Left cardiac atrium (tissue), 4 donors: ENCODE measurements at regions not wholly inside any gene's neighbourhood (a gene's known extent, or its start where the extent isn't known, plus 50 kb on each side); places are given as distances from the start of the nearest gene placed in this dataset.

Experiments
- ATAC-seq, 2 donors: fragments of 200-7000 bp; cut with Tn5 transposase; one replicate each; pipeline ENCODE4 v1.9.1; 2020; ENCODE audit warnings: mild to moderate bottlenecking in 2 of 2, moderate library complexity in 2 of 2
- DNase-seq: peaks from one replicate; pipeline ENCODE4 v3.0.0-alpha.2; 2020
- intact Hi-C, 2 donors: fragments of 100-400 bp; cut with DNase I; formaldehyde crosslinking; loops; one replicate each; pipeline versions ENCODE4 v1.14.1 to v1.15.1; 2022 to 2023
- donor health status: DM: no; HTN: yes; CAD: no.
- donor health status: DM: no; HTN: yes; CAD: no; lungs with severe emphysema.
- donor health status: DM: yes; HTN: yes; CAD: no.
- donor health status: Dilated cardiomyopathy.

DNA sequence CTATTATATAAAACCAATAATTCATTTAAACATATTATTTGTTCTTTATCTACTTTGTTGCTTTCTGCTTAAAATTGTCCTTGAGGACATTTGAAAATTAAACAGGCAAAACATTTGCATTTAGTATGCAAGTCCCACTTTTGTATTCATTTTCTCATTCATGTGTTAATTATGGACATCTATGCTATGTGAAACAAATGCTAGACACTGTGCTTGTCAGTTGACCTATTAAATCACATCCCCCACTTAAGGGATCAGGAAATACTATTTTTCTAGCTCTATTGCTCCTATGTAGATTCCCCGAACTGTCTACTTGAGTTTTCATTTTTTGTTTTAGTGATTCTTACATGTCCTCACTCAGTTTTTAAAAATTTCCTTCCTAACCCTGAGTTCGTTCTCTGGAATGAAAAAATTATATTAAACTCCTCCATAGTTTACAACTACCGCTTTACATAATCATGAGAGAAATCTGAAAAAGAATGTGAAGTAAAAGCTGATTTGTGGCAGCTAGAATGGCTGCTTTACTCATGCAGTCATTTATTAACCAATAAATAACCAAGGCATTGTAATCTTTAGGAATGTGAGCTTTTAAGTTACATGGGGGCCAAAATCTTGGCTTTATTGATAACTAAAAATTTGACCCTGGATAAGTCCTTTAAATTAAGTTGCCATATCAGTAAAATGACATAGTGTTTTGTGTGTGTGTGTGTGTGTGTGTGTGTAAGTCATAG, 188.5 kb downstream of the LIG4 start:
- intact Hi-C loops: no loop called here
- DNase-seq (no peak), ATAC-seq (no peak)

DNA sequence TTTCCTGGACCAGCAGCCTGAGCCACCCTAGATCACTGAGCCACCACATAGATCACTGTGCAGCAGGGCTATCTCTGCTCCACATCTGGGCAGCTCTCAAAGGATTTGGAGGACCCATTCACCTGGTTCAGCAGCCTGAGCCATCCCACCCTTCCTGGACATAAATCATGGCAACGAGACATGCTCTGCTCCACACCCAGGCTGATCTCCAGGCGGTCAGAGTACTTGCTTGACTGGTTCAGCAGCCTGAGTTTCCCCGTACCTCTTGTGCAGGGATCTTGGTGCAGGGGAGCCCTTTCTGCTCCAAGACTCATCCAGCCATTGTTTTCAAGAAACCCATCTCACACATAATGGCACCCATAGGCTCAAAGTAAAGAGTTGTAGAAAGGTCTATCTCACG, 195.3 kb downstream of the LIG4 start:
- ATAC-seq: no peak
- intact Hi-C loops: no loop called here
- no peak for DNase-seq

GRCh38 chr13:108018371-108018870, 196.9 kb downstream of the LIG4 start:
- DNase-seq: no peak
- no peak for ATAC-seq
- intact Hi-C loops: no loop called here

- DNase-seq: no peak
- intact Hi-C loops: no loop called here
These were observed 208.7 kb downstream of the LIG4 start for GRCh38 chr13:108006619-108007018.

GRCh38 chr13:108005231-108005630, 210.1 kb downstream of the LIG4 start:
- intact Hi-C loops: no loop called here
- DNase-seq (no peak), ATAC-seq (no peak)

More at GRCh38 chr13:108006619-108007018, 208.7 kb downstream of the LIG4 start:
- no peak for ATAC-seq

DNA sequence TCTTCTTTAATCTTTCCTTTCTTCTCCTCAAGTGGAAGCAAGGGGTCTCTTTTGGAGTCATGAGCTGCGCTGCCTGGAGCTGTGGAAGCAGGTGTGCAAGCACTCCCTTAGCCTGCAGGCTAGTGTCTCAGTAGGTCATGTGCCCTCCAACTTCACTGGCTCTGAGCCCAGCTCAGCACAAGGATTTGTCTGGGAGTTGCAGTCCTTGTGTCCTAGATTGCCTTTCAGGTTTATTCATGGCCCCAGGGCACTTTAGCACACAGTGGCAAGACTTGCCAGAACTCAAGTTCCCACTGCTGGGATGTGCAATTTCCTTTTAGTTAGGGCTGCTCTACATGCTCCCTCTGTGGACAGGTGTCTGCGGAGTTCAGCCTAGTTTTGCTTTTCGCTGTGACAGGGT, 211.7 kb downstream of the LIG4 start:
- DNase-seq (no peak), ATAC-seq (no peak)
- intact Hi-C loops: no loop called here

DNA sequence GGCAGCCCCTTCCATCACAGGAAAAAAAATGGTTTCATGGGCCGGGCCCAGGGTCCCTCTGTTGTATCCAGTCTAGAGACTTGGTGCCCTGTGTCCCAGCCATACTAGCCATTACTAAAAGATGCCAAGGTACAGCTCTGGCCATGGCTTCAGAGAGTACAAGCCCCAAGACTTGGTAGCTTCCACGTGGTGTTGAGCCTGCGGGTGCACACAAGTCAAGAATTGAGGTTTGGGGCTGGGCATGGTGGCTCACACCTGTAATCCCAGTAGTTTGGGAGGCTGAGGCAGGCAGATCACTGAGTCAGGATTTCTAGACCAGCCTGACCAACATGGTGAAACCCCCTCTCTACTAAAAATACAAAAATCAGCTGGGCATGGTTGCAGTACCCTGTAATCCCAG, 214.3 kb downstream of the LIG4 start:
- intact Hi-C loops: no loop called here
- ATAC-seq: no peak
- DNase-seq: no peak

- DNase-seq: no peak
- intact Hi-C loops: no loop called here
- no peak for ATAC-seq
These were observed 215.6 kb downstream of the LIG4 start for GRCh38 chr13:107999751-108000150.

DNA sequence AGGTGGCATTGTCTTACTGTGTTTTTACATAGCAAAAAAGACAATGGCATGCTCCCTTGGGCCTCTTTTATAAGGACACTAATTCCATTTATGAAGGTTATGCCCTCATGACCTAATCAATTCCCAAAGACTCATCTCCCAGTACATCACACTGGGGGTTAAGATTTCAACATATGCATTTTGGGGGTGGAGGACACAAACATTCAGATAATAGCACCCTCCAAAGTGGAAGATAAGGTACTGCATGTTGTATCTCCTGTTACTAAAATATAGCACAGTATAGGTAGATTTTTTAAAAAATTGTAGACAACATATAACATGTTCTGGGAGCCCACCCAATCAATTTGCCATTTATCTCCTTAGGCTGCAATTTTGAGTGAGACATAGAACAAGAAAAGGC, 221.2 kb downstream of the LIG4 start:
- intact Hi-C loops: no loop called here
- no peak for ATAC-seq
- DNase-seq: no peak

- no peak for DNase-seq
These were observed 221.9 kb downstream of the LIG4 start for GRCh38 chr13:107993239-107993949.

DNA sequence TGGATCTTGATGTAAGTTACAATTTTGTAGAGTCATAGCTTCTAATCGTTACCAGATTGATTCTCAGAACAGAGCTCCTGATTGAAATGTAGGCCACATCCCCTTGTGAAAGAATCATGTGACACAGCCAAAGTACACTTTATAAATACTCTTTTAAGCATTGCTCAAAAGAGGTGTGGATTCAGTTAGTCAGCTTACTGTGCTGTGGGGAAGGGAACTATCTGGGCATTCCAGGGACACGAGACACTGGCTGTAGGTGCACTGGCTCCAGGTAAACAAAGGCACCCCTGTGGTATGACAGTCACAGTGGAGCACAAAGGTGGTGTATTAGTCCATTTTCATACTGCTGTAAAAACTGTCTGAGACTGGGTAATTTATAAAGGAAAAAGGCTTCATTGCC, 222.8 kb downstream of the LIG4 start:
- DNase-seq (no peak), ATAC-seq (no peak)
- intact Hi-C loops: no loop called here

More at GRCh38 chr13:107993239-107993949, 221.9 kb downstream of the LIG4 start:
- no peak for ATAC-seq
- intact Hi-C loops: no loop called here

DNA sequence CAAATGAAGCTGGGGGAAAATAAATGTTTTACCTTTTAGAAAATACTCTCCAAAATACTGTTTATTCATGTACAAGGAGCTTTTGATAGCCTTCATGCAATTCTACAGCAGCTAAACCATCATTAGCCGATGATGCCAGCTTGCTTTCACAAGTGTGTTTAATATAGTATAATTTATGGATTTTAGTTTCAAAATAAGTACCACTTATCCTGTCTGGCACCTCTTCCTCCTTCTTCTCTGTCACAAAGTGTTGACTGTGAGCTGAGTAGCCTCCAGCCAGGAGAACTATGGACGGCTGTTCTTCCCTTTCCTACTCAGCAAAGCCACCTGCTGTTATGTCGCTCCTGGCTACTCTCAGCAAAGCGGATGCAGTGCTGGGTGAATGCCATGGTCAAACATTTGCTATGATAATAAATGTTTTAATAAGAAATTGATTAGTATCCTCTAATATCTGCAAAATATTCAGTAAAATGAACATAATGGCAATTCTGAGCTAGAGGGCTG, 238.2 kb downstream of the LIG4 start:
- DNase-seq (no peak), ATAC-seq (no peak)
- intact Hi-C loops: no loop called here

- intact Hi-C loops: no loop called here
- no peak for DNase-seq
- ATAC-seq: no peak
These were observed 238.7 kb downstream of the LIG4 start for GRCh38 chr13:107976628-107977027.

GRCh38 chr13:107974409-107974808, 240.9 kb downstream of the LIG4 start:
- DNase-seq: no peak
- intact Hi-C loops: no loop called here

DNA sequence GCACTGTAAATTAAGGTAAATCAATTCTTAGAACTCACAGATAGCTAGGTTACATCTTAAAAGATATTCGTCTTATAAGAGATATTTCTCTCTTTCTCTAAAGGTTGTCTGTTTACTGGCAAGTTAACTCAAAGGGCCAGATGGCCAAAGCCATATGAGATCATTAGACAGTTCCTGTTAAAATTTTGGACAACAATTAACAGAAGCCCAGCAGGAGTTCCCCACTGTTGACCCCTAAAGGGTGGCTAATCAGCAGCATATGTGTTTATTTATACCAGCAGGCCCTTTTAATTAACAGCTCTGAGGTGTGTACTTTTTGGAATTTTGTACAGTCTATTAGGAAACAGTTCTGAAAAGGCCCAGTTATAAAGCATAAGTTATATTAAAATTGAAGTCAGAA, 245.8 kb downstream of the LIG4 start:
- intact Hi-C loops: no loop called here
- no peak for ATAC-seq
- DNase-seq: no peak

More at GRCh38 chr13:107974409-107974808, 240.9 kb downstream of the LIG4 start:
- ATAC-seq: no peak

DNA sequence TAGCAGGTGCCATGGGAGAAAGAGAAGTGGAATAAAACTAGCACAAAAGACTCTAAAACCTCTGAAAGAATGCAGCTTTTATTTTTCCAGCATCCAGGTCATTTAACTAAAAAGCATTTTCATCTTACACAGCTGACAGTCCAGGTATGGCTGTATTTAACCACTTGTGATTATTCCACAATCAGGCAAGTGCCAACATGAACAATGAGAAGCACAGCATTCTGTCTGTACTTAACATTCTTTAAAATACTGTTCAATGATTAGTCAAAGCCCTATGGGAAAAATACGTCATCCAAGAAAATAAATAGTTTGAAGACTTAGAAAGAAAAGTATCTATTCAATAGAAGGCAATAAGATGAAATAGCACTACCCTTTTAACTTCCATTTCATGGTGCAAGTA, 246.9 kb downstream of the LIG4 start:
- intact Hi-C loops: no loop called here
- DNase-seq (no peak), ATAC-seq (no peak)

DNA sequence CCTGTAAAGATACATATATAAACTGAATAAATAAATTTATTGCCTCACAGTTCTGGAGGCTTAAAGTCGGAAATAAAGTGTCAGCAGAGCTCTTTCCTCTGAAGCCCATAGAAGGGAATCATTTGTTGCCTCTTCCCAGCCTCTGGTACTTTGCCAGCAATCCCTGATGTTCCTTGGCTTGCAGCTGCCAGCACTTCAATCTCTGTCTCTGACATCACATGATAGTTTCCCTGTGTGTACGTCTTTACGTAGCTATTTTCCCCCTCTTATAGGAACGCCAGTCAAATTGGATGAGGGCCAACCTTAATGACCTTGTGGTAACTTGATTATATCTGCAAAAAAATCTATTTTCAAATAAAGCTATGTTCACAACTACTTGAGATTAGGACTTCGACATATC, 250.9 kb downstream of the LIG4 start:
- intact Hi-C loops: no loop called here
- ATAC-seq (no peak), DNase-seq (no peak)

GRCh38 chr13:107961849-107962608, 253.3 kb downstream of the LIG4 start:
- DNase-seq (no peak), ATAC-seq (no peak)
- intact Hi-C loops: no loop called here

DNA sequence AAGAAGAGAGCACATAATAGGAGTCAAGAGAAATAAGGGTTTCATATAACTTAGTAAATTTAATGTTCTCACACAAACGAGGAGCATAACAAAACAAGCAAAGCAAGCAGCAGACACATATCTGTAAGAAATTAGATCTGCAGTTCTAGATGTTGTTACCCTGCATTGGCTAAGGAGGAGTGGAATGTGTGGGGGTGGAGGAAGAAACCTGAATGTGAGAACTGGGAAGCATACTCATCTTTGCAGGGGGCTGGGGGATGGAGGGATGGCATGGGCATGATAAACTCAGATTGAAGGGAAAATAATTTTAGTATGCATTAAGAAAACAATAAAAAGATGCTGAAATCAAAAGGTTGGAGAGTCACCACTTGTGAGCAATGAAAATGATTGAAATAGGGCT, 255.0 kb downstream of the LIG4 start:
- ATAC-seq (no peak), DNase-seq (no peak)
- intact Hi-C loops: no loop called here

- ATAC-seq: no peak
- intact Hi-C loops: no loop called here
- DNase-seq: no peak
These were observed 258.4 kb downstream of the LIG4 start for GRCh38 chr13:107956889-107957288.
